ENCODE measurements at regions not wholly inside any gene's neighbourhood (a gene's known extent, or its start where the extent isn't known, plus 50 kb on each side); places are given as distances from the start of the nearest gene placed in this dataset.

GRCh38 chr20:60540591-60540990, 582.4 kb downstream of the CDH26 start:
- H3K9me3 ChIP-seq = no peaks in the 10 kb centered on the region
- no peaks in the 10 kb centered on the region for H3K4me1 ChIP-seq
- in situ Hi-C loops (cut with MboI; ENCODE audit: low sequenced_read_pairs) = no loop called here
- no peak for DNase-seq (ENCODE audit: low spot score in 2 of 2)
- no peaks in the 10 kb centered on the region for H3K36me3 ChIP-seq (replicated peaks)
- H3K4me3 ChIP-seq = no peak overlapping the region
- no peaks in the 10 kb centered on the region for H3K27me3 ChIP-seq (ENCODE audit: low read depth)

GRCh38 chr20:60541991-60542390, 583.8 kb downstream of the CDH26 start:
- no peak for DNase-seq (ENCODE audit: low spot score in 2 of 2)
- Histone ChIP-seq H3K36me3 (replicated peaks) (no peaks in the 10 kb centered on the region), H3K4me3 (no peak overlapping the region), H3K27me3 (ENCODE audit: low read depth) (no peaks in the 10 kb centered on the region), H3K9me3 (no peaks in the 10 kb centered on the region), H3K4me1 (no peaks in the 10 kb centered on the region)
- in situ Hi-C loops (cut with MboI; ENCODE audit: low sequenced_read_pairs) = no loop called here

GRCh38 chr20:60543598-60543997, 585.4 kb downstream of the CDH26 start:
- in situ Hi-C loops (cut with MboI; ENCODE audit: low sequenced_read_pairs) = no loop called here
- no peak overlapping the region for H3K4me3 ChIP-seq
- H3K4me1 ChIP-seq = no peaks in the 10 kb centered on the region
- H3K9me3 ChIP-seq = no peaks in the 10 kb centered on the region
- DNase-seq (ENCODE audit: low spot score in 2 of 2) = no peak
- no peaks in the 10 kb centered on the region for H3K27me3 ChIP-seq (ENCODE audit: low read depth)
- no peaks in the 10 kb centered on the region for H3K36me3 ChIP-seq (replicated peaks)

GRCh38 chr20:60553095-60553494, 594.9 kb downstream of the CDH26 start:
- DNase-seq (ENCODE audit: low spot score in 2 of 2) = no peak
- H3K36me3 ChIP-seq (replicated peaks) = no peaks in the 10 kb centered on the region
- H3K9me3 ChIP-seq = no peaks in the 10 kb centered on the region; the same call in 1 of the 2 replicates
- in situ Hi-C loops (cut with MboI; ENCODE audit: low sequenced_read_pairs) = no loop called here
- H3K4me3 ChIP-seq = no peak overlapping the region
- H3K4me1 ChIP-seq = no peaks in the 10 kb centered on the region
- no peaks in the 10 kb centered on the region for H3K27me3 ChIP-seq (ENCODE audit: low read depth)

DNA sequence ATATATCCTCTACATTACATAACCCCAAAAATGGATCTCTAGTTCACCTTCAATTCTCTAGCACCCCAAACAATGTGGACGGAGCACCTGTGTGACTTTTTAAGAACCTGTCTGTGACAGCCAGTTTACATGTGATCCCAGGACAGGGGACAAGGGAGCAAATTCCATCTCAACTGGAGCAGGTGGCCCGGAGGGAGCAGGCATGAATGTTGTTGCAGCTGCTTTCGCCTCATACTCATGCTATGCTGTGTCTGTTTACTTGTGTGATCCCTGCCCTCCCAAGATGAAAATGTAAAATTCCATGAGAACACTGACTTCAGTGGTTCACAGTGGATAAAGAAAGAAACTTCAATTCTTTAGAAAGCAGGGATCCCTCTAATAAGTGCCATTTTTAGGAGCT, 600.3 kb downstream of the CDH26 start:
- in situ Hi-C loops (cut with MboI; ENCODE audit: low sequenced_read_pairs) = no loop called here
- H3K36me3 ChIP-seq (replicated peaks) = no peaks in the 10 kb centered on the region
- no peaks in the 10 kb centered on the region for H3K4me1 ChIP-seq
- no peaks in the 10 kb centered on the region for H3K27me3 ChIP-seq (ENCODE audit: low read depth)
- H3K4me3 ChIP-seq = no peak overlapping the region
- DNase-seq (ENCODE audit: low spot score in 2 of 2) = no peak
- no peaks in the 10 kb centered on the region for H3K9me3 ChIP-seq

- Histone ChIP-seq H3K36me3 (replicated peaks) (no peaks in the 10 kb centered on the region), H3K9me3 (no peaks in the 10 kb centered on the region), H3K4me1 (no peaks in the 10 kb centered on the region), H3K4me3 (no peak overlapping the region), H3K27me3 (ENCODE audit: low read depth) (no peaks in the 10 kb centered on the region)
- DNase-seq (ENCODE audit: low spot score in 2 of 2) = no peak
- in situ Hi-C loops (cut with MboI; ENCODE audit: low sequenced_read_pairs) = no loop called here
These were observed 601.2 kb downstream of the CDH26 start for GRCh38 chr20:60559462-60559861.

DNA sequence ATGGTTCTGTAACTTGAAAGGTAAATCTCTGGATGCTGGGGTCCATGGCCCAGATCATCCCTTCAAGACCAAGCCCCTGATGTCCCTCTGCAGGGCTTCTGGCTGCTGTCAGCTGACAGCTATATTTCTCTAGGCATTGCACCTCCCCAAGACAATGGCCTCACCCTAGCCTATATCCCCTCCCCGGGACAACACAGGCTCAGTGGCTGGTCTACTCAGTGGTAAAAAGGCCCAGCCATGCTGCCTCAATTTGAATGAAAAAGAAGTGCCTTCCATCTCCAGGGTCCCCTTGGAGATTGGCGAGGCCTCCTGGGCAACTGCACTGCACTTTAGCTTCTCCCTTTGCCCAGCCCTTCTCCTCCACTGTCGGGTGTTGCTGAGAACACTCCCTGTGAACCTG, 602.8 kb downstream of the CDH26 start:
- no peaks in the 10 kb centered on the region for H3K9me3 ChIP-seq
- DNase-seq (ENCODE audit: low spot score in 2 of 2) = no peak
- H3K4me3 ChIP-seq = no peak overlapping the region
- H3K4me1 ChIP-seq = no peaks in the 10 kb centered on the region
- no peaks in the 10 kb centered on the region for H3K27me3 ChIP-seq (ENCODE audit: low read depth)
- in situ Hi-C loops (cut with MboI; ENCODE audit: low sequenced_read_pairs) = no loop called here
- no peaks in the 10 kb centered on the region for H3K36me3 ChIP-seq (replicated peaks)

DNA sequence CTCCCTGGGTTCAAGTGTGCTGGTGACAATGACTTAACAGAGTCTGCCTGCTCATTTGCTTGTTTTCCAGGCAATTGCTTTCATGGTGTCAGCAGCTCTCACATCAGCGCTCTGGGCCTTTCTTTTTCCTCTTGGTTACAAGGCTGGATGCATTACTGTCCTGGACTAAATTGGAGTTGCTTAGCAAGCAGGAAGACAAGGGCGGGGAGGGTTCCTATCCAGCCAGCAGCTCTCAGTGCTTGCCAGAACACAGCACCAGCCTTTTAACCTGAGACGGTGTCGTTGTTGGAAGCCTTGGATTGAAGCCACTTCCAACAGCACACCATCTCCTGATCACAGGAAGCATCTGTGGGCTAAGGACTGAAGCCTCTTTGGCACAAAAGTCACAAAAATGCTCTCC, 606.9 kb downstream of the CDH26 start:
- Histone ChIP-seq H3K4me1 (no peaks in the 10 kb centered on the region), H3K4me3 (no peak overlapping the region), H3K9me3 (no peaks in the 10 kb centered on the region), H3K36me3 (replicated peaks) (no peaks in the 10 kb centered on the region), H3K27me3 (ENCODE audit: low read depth) (no peaks in the 10 kb centered on the region)
- in situ Hi-C loops (cut with MboI; ENCODE audit: low sequenced_read_pairs) = no loop called here
- DNase-seq (ENCODE audit: low spot score in 2 of 2) = no peak

DNA sequence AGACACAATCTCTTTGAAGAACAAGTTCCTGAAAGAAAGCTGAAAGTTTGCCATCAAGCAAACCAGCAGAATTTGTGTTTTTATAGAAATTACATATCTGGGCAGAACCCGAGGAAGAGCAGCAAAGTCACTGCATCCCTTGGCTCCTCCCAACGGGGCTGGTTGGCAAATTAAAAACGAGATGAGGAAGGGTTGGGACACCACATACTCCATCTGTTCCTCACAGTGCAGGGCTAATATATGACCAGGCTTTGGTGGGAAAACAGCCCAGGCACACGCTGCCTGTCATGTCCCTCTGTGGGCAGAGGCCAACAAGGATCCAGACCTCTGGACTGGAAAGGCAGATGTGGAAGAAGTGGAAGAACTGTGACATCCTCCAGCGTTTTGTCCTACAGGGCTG, 607.3 kb downstream of the CDH26 start:
- in situ Hi-C loops (cut with MboI; ENCODE audit: low sequenced_read_pairs) = no loop called here
- H3K4me1 ChIP-seq = no peaks in the 10 kb centered on the region
- no peaks in the 10 kb centered on the region for H3K27me3 ChIP-seq (ENCODE audit: low read depth)
- H3K9me3 ChIP-seq = no peaks in the 10 kb centered on the region
- DNase-seq (ENCODE audit: low spot score in 2 of 2) = no peak
- H3K36me3 ChIP-seq (replicated peaks) = no peaks in the 10 kb centered on the region
- no peak overlapping the region for H3K4me3 ChIP-seq

DNA sequence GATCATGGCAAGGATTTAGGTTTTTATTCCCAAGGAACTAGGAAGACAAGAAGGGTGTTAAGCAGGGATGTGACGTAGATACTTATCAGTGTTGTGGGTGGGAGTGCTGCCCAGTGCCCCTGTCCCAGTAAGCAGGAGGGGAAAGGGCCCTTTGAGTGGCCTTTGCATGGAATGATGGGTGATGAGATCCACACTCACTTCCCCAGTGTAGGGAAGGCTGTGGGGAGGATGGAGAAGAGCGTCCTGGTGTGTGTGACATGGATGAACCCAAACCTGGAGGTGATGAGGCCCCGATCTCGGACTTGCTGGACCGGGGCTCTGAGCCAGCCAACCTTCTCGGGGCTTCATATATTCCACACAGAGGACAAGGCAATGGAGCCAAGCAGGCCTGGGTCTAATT, 610.9 kb downstream of the CDH26 start:
- no peaks in the 10 kb centered on the region for H3K36me3 ChIP-seq (replicated peaks)
- no peak overlapping the region for H3K4me3 ChIP-seq
- in situ Hi-C loops (cut with MboI; ENCODE audit: low sequenced_read_pairs) = no loop called here
- no peak for DNase-seq (ENCODE audit: low spot score in 2 of 2)
- H3K9me3 ChIP-seq = no peaks in the 10 kb centered on the region
- no peaks in the 10 kb centered on the region for H3K4me1 ChIP-seq
- no peaks in the 10 kb centered on the region for H3K27me3 ChIP-seq (ENCODE audit: low read depth)

GRCh38 chr20:60570481-60571277, 612.5 kb downstream of the CDH26 start:
- Histone ChIP-seq H3K27me3 (ENCODE audit: low read depth) (no peaks in the 10 kb centered on the region), H3K9me3 (no peaks in the 10 kb centered on the region), H3K36me3 (replicated peaks) (no peaks in the 10 kb centered on the region), H3K4me3 (no peak overlapping the region), H3K4me1 (no peaks in the 10 kb centered on the region)
- in situ Hi-C loops (cut with MboI; ENCODE audit: low sequenced_read_pairs) = no loop called here
- no peak for DNase-seq (ENCODE audit: low spot score in 2 of 2)

DNA sequence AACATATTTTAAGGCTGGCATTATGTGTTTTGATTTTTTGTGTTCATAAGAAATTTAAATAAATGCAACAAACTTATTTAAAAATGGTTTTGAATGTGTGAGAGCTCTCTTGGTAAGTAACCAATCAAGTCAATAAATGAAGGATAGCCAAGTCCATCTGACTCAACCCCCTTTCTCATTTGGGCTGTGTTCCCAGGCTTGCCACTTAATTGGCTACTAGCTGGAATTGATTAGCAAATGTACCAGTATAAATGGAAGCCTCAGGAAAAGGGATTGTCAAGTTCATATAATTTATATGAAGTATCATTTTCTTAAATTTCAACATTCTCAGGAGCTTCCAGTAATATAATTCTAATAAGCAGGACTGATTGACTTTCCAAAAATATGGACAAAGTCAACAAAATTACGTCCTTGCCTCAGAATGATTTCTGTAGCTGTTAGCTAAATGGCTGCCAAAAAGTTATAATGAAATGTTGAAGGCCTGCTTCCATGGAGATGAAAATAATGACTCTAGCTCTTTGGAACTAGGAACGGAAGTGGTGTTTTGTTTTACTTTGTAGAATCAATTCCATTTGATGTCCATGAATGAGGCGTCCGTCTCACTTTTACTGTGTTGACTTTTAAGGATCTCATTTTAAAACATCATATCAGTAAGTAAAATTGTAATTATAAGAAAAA, 614.9 kb downstream of the CDH26 start:
- H3K9me3 ChIP-seq = no peaks in the 10 kb centered on the region
- H3K4me1 ChIP-seq = no peaks in the 10 kb centered on the region
- in situ Hi-C loops (cut with MboI; ENCODE audit: low sequenced_read_pairs) = no loop called here
- no peak for DNase-seq (ENCODE audit: low spot score in 2 of 2)
- no peaks in the 10 kb centered on the region for H3K27me3 ChIP-seq (ENCODE audit: low read depth)
- no peaks in the 10 kb centered on the region for H3K36me3 ChIP-seq (replicated peaks)
- H3K4me3 ChIP-seq = no peak overlapping the region

DNA sequence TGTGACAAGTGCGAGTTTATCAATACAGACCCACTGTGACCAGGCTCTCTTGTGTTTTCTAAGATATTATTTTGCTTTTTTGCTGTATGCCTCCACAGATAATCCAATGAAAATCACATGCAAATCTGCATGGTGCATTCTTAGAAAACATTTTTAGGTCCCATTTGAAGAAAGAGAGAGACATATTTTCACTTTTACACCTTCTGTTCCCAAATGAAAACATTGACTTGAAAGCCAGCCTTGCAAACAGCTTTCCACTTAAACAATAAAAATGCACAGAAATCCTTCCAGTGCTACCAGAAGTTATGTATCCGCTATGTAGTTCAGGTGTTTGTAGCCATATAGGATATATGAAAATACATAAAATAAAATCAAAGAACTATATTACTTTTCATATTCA, 618.0 kb downstream of the CDH26 start:
- H3K9me3 ChIP-seq = no peaks in the 10 kb centered on the region
- no peaks in the 10 kb centered on the region for H3K4me1 ChIP-seq
- in situ Hi-C loops (cut with MboI; ENCODE audit: low sequenced_read_pairs) = no loop called here
- H3K4me3 ChIP-seq = no peak overlapping the region
- no peaks in the 10 kb centered on the region for H3K27me3 ChIP-seq (ENCODE audit: low read depth)
- DNase-seq (ENCODE audit: low spot score in 2 of 2) = no peak
- H3K36me3 ChIP-seq (replicated peaks) = no peaks in the 10 kb centered on the region

GRCh38 chr20:60579941-60580515, 621.8 kb downstream of the CDH26 start:
- Histone ChIP-seq H3K36me3 (replicated peaks) (no peaks in the 10 kb centered on the region), H3K9me3 (peaks cover 2% of the 10 kb centered on the region), H3K27me3 (ENCODE audit: low read depth) (no peaks in the 10 kb centered on the region), H3K4me1 (no peaks in the 10 kb centered on the region), H3K4me3 (no peak overlapping the region)
- in situ Hi-C loops (cut with MboI; ENCODE audit: low sequenced_read_pairs) = no loop called here
- no peak for DNase-seq (ENCODE audit: low spot score in 2 of 2)
